ENCODE measurements at regions not wholly inside any gene's neighbourhood (a gene's known extent, or its start where the extent isn't known, plus 50 kb on each side); places are given as distances from the start of the nearest gene placed in this dataset.

GRCh38 chr17:27082023-27082774 lies 211.7 kb upstream of the WSB1 start:
- TF ChIP-seq YY1 (IDR thresholded peaks at IDR 0.05; ENCODE audit: low read depth): no peak
- TF ChIP-seq CREB1 (IDR thresholded peaks at IDR 0.05; ENCODE audit: low read depth): no peak

GRCh38 chr17:27082775-27083154 lies 211.1 kb upstream of the WSB1 start:
- TF ChIP-seq MAX (IDR thresholded peaks at IDR 0.05): no peak
- no peak for TF ChIP-seq NFIC (IDR thresholded peaks at IDR 0.05)
- TF ChIP-seq ZBTB7A (IDR thresholded peaks at IDR 0.05; ENCODE audit: low read depth): no peak
- TF ChIP-seq CEBPB (IDR thresholded peaks at IDR 0.05): no peak
- TF ChIP-seq YY1 (IDR thresholded peaks at IDR 0.05; ENCODE audit: low read depth): no peak
- TF ChIP-seq EP300 (IDR thresholded peaks at IDR 0.05; ENCODE audit: borderline replicate concordance): no peak
- no peak for TF ChIP-seq REST (IDR thresholded peaks at IDR 0.05; ENCODE audit: low read depth)
- no peak for TF ChIP-seq TEAD4 (IDR thresholded peaks at IDR 0.05)
- no peak for TF ChIP-seq EGR1 (IDR thresholded peaks at IDR 0.05)
- TF ChIP-seq TCF12 (IDR thresholded peaks at IDR 0.05; ENCODE audit: low read depth): no peak
- TF ChIP-seq RAD21 (IDR thresholded peaks at IDR 0.05; ENCODE audit: low read depth): no peak
- TF ChIP-seq CREB1 (IDR thresholded peaks at IDR 0.05; ENCODE audit: low read depth): no peak
- no peak for TF ChIP-seq FOXM1 (IDR thresholded peaks at IDR 0.05; ENCODE audit: borderline replicate concordance, low read depth)
- no peak for TF ChIP-seq USF1 (IDR thresholded peaks at IDR 0.05)

GRCh38 chr17:27083408-27084185 lies 210.3 kb upstream of the WSB1 start:
- no peak for TF ChIP-seq EP300 (IDR thresholded peaks at IDR 0.05; ENCODE audit: borderline replicate concordance)
- TF ChIP-seq REST (IDR thresholded peaks at IDR 0.05; ENCODE audit: low read depth): no peak
- TF ChIP-seq TCF12 (IDR thresholded peaks at IDR 0.05; ENCODE audit: low read depth): no peak
- no peak for TF ChIP-seq NFIC (IDR thresholded peaks at IDR 0.05)
- TF ChIP-seq EGR1 (IDR thresholded peaks at IDR 0.05): no peak
- TF ChIP-seq TAF1 (IDR thresholded peaks at IDR 0.05; ENCODE audit: low read depth): no peak
- no peak for TF ChIP-seq RAD21 (IDR thresholded peaks at IDR 0.05; ENCODE audit: low read depth)

- TF ChIP-seq CREB1 (IDR thresholded peaks at IDR 0.05; ENCODE audit: low read depth) (no peak), NFIC (IDR thresholded peaks at IDR 0.05) (no peak), FOXM1 (IDR thresholded peaks at IDR 0.05; ENCODE audit: borderline replicate concordance, low read depth) (no peak), EP300 (IDR thresholded peaks at IDR 0.05; ENCODE audit: borderline replicate concordance) (no peak), RAD21 (IDR thresholded peaks at IDR 0.05; ENCODE audit: low read depth) (no peak), TCF12 (IDR thresholded peaks at IDR 0.05; ENCODE audit: low read depth) (no peak), TEAD4 (IDR thresholded peaks at IDR 0.05) (no peak), CEBPB (IDR thresholded peaks at IDR 0.05) (no peak), ZBTB7A (IDR thresholded peaks at IDR 0.05; ENCODE audit: low read depth) (no peak), TAF1 (IDR thresholded peaks at IDR 0.05; ENCODE audit: low read depth) (no peak), EGR1 (IDR thresholded peaks at IDR 0.05) (no peak), YY1 (IDR thresholded peaks at IDR 0.05; ENCODE audit: low read depth) (no peak), USF1 (IDR thresholded peaks at IDR 0.05) (no peak)
Observed at GRCh38 chr17:27085517-27085916, 208.4 kb upstream of the WSB1 start.

GRCh38 chr17:27086526-27086925 lies 207.4 kb upstream of the WSB1 start:
- TF ChIP-seq FOXM1 (IDR thresholded peaks at IDR 0.05; ENCODE audit: borderline replicate concordance, low read depth): no peak
